Fibroblast of skin of right quadriceps (primary cell): ENCODE measurements at regions not wholly inside any gene's neighbourhood (a gene's known extent, or its start where the extent isn't known, plus 50 kb on each side); places are given as distances from the start of the nearest gene placed in this dataset.
A peak's percentile ranks its signal among the peaks of the same experiment; 100 is the strongest.

ENCODE experiments used
- DNase-seq: peaks from one replicate; pipeline ENCODE4 v3.0.0-alpha.2; 2013

GRCh38 chr4:149931431-149931830, 115.8 kb upstream of the IQCM start:
- no peak for DNase-seq

GRCh38 chr4:149932188-149932587, 116.5 kb upstream of the IQCM start:
- no peak for DNase-seq

GRCh38 chr4:149933120-149933519, 117.5 kb upstream of the IQCM start:
- no peak for DNase-seq

DNA sequence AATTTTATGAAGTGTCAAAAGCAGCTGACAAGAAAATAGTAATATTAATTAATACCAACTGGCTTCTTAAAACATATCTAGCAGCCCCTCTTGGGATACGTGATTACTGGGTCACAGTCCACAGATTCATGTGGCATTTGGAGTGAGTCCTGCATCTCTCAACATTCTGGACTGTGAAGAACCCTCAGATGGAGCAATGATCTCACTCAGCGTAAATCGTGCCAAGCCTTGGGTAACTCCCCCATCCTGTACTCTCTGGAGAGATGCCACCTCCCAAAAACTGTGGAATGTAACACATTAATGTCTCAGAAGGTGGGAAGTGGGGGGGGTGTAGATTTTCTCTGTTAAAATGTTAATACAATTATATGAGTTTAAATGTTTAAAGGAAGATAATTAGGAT, 118.2 kb upstream of the IQCM start:
- peak; percentile 8 for DNase-seq

DNA sequence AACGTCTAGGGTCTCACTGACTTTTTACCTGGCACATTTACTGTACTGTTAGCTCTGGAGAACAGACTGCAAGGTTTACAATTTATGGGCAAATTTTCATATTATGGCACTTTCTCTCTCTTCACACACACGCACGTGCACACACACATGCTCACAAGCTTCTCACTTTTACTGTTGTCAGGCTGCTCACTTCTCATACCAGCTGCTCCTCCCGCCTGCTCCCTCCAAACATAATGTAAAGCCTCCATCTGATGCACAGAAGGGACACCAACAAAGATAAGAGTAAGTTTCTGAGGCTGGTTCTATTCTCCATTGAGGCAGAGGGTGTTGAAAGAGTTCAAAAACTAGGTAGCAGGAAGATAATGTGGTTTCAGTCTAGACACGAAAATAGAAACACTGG, 128.9 kb upstream of the DCLK2 start:
- no peak for DNase-seq

DNA sequence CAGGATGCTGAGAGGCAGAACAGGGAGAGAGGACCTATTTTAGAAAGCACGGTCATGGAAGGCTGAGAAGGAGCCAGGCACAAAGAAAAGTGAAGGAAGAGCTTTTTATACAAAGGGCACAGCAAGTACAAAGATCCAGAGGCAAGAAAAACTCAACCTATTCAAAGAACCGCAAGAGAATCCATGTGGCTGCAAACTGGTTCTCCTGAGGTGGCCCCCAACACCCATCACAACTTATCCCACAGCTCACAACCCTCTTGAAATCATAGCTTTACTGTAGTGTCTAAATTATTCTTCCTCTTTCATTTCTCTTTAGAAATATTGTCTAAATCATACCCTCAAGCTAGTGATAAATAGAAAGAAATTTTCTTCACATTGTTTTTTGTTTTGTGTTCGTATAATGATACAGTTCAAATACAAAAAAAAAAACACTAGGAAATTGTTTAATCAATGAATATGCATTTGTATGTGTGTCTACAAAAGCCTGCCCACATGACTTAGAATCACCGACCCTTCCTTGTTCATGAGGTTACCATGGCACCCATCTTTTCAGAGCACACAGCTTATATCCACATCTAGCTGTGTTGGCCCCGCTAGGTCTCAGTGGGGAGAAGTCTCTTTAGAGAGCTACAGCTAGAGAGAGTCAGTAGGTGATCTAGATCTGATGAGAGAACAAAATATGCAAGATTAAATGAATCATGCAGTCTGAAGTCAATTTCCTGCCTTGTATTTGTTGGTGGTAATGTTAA, 126.9 kb upstream of the DCLK2 start:
- DNase-seq, result no peak

DNA sequence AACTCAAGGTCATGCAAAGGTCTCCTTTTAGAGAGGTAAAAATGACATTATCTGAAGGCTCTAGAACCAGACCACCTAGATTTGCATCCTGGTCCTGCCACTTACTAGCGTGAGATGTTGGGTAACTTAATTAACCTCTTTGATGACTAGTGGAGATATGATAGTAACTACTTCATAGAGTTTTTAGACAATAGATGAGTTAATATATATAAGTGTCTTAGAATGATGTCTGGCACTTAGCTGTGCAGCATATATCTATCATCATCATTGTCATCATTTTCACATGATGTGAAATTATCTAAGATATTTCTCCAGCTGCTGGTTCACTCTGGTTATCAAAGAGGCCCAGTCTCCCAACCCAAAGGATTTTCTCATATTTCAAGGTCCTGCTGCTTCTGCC, 126.1 kb upstream of the DCLK2 start:
- no peak for DNase-seq

GRCh38 chr4:149952716-149953115, 125.5 kb upstream of the DCLK2 start:
- no peak for DNase-seq

DNA sequence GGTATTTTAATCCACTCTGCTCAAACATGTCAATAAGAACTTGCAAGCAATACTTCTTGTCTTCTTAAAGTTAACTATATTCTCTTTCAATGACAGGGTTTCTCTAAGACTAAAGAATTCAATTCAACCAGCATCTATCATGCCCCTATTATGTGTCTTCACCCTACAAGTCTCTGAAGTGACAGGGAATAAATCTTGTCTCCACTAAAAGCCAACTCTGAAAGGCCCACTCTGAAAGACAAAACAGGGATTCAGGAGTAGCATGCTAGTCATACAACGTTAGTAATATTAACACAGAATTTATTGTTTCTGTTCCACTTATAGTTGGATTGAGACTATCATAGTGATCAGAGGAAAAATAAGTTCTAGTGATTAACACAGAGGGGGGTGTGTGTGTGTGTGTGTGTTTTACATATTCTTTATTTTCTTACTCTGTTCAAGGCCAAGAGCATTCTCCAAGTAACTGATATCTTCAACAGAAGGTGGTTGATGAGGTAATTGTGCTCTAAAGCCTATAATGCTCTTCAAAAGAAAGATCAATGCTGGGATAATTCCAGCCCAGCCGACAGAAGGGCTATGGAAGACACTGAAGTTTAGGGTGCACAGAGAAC, 122.4 kb upstream of the DCLK2 start:
- DNase-seq, result no peak

DNA sequence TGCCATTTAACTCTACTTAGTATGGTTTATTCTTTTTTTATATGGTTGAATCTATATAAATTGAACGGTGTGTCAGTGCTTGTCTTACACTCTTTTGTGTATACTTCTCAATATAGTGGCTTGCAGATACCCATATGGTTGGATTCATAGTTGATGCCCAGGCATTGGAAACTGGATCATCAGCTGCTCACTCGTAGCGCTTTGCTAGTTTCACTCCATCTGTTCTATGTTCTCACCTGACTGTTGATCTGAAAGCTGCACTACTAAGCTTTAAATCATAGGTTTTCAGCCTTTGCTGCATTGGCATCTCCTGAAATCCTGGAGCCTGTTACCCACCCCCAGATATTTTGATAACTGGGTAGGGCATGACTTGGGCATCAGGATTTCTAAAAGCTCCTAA, 121.6 kb upstream of the DCLK2 start:
- no peak for DNase-seq

GRCh38 chr4:149961876-149962597, 116.2 kb upstream of the DCLK2 start:
- peak; percentile 57 for DNase-seq

DNA sequence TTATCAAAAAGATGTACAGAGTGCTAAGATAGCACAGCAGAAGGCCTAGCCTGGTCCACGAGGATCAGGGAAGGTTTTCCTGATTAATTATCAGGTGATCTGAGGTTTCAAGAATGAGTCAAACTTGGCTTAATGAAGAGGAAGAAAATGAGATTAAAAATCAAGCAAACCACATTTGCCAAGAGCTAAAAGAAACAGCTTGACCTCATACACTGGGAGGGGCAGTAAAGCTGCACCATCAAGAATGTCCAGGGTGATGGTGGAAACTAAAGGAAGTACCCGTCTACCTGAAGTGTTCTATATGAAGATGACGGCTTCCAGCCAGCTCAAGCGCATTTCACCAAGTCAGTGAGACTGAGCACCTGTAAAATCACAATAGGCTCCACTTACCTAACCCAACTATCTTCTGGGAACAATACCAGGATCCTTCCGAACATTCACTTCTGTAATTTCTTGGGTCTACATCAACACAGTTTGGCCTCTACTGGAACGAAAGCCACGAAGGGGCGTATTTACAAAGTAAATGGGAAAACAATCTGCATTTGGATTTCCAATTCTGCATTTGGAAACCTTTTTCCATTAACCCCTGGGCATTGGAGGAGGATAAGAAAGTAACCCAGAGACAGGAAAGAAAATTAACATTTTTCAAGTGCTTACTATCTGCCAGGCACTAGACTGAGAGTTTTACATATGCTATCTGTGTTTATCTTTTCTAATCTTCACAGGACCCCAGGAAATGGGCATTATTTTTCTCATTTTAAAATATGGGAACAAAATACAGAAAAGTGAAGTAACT, 114.0 kb upstream of the DCLK2 start:
- no peak for DNase-seq

- no peak for DNase-seq
Measured at GRCh38 chr4:149965206-149965605, 113.0 kb upstream of the DCLK2 start.

GRCh38 chr4:149972407-149972806, 105.8 kb upstream of the DCLK2 start:
- DNase-seq, result peak; percentile 50

DNA sequence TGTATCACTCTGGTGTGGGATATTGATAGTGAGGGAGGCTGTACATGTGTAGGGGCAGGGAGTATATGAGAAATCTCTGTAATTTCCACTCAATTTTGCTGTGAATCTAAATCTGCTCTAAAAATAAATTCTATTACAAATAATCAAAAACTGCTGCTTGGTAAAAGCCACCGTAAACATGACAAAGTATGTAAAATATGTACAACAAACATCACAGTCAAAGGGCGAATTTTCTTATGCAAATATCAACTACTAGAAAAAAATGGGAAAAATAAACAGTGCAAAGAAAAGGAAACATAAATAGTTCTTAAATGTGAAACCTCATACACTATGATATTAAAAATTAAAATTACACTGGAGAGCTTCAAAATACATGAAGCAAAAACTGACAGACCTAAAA, 105.1 kb upstream of the DCLK2 start:
- no peak for DNase-seq

GRCh38 chr4:149975172-149975571, 103.1 kb upstream of the DCLK2 start:
- no peak for DNase-seq

GRCh38 chr4:149980121-149980682, 98.0 kb upstream of the DCLK2 start:
- DNase-seq, result peak; percentile 57

DNA sequence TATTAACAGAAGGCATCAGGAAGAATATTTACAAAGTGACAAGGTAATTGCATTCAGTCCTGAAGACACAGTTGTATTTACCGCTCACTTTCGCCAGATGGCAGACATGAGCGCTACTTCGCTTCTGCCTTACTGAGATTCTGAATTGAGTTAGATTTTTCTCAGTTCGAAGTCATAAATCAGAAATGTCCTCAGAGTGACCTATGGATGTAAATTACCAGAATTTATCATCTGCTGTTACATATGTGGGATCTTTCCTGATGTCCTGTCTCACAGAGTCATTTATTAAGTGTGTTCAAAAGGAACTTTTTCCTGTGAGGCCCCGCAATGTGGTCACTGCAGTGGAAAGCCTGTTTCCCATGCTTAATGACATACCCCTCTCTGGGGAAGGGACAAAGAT, 97.3 kb upstream of the DCLK2 start:
- DNase-seq, result peak; percentile 70

GRCh38 chr4:149983401-149983800, 94.8 kb upstream of the DCLK2 start:
- no peak for DNase-seq

GRCh38 chr4:149983931-149984330, 94.3 kb upstream of the DCLK2 start:
- DNase-seq, result no peak

DNA sequence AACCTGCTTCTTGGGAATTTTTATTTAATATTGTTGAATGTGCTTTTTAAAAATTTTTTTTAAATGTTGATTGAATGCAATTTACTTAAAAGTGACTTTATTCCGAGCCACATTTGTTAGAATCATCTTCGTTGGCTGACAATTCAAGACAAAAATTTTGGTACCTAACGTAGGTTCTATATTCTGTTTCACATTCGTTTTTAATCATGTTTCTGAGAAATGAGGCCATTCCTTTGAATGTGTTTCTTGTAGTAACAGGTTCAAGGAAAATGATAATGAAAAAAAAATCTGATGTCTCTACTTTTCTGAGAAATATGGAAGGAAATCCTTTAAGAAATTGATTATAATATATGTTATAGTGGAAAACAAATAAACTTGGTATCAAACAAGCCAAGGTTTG, 92.3 kb upstream of the DCLK2 start:
- DNase-seq, result no peak

- DNase-seq, result no peak
Measured at GRCh38 chr4:149986917-149987316, 91.3 kb upstream of the DCLK2 start.
